Liver (tissue), 7 donors: ENCODE measurements at regions not wholly inside any gene's neighbourhood (a gene's known extent, or its start where the extent isn't known, plus 50 kb on each side); places are given as distances from the start of the nearest gene placed in this dataset.

ENCODE experiments used
- DNase-seq: peaks from one replicate; pipeline ENCODE4 v3.0.0-alpha.2; 2017; ENCODE audit warnings: low spot score
- H3K27ac ChIP-seq, 2 donors: one replicate each; pipeline ENCODE4 v1.7.0; 2013; ENCODE audit warnings: inconsistent platforms in 2 of 2, low read length in 2 of 2, control low read depth in 1 of 2, low read depth in 1 of 2, mild to moderate bottlenecking in 1 of 2
- H3K27me3 ChIP-seq, 4 donors: one replicate each; pipeline versions ENCODE4 v1.6.1 to v1.7.0; 2013; ENCODE audit warnings: low read length in 3 of 4, inconsistent platforms in 1 of 4, mild to moderate bottlenecking in 1 of 4, moderate library complexity in 1 of 4; ENCODE audit not compliant: control insufficient read depth in 4 of 4, insufficient read depth in 4 of 4
- H3K36me3 ChIP-seq, 4 donors: one replicate each; pipeline versions ENCODE4 v1.6.1 to v1.7.0; 2013; ENCODE audit warnings: low read length in 3 of 4, mild to moderate bottlenecking in 3 of 4, low read depth in 1 of 4, moderate library complexity in 1 of 4; ENCODE audit not compliant: control insufficient read depth in 4 of 4, insufficient read depth in 3 of 4
- H3K4me1 ChIP-seq, 4 donors: one replicate each; pipeline versions ENCODE4 v1.6.1 to v1.7.0; 2013; ENCODE audit warnings: low read length in 3 of 4, mild to moderate bottlenecking in 3 of 4, moderate library complexity in 1 of 4; ENCODE audit not compliant: control insufficient read depth in 4 of 4, insufficient read depth in 4 of 4
- H3K4me3 ChIP-seq, 3 donors: one replicate each; pipeline versions ENCODE4 v1.6.1 to v1.7.0; 2013; ENCODE audit warnings: low read length in 3 of 3, control low read depth in 1 of 3, low read depth in 1 of 3, mild to moderate bottlenecking in 1 of 3
- H3K9ac ChIP-seq, 2 donors: one replicate each; pipeline ENCODE4 v1.7.0; 2013; ENCODE audit warnings: low read length in 2 of 2, mild to moderate bottlenecking in 2 of 2, moderate library complexity in 2 of 2, control low read depth in 1 of 2, low read depth in 1 of 2
- H3K9me3 ChIP-seq, 4 donors: one replicate each; pipeline versions ENCODE4 v1.6.1 to v1.7.0; 2013; ENCODE audit warnings: low read length in 3 of 4; ENCODE audit not compliant: control insufficient read depth in 4 of 4
- ATF3 ChIP-seq: IDR thresholded peaks from 2 replicates; pipeline ENCODE4 v1.6.1; 2016; ENCODE audit warnings: antibody characterized with exemption
- CTCF ChIP-seq: fragments of 150-350 bp; IDR thresholded peaks from 2 replicates; pipeline ENCODE4 v1.5.1; 2017; ENCODE audit warnings: improper control_type of control experiment, low read depth, low read length; ENCODE audit not compliant: missing input control
- EGR1 ChIP-seq, 2 donors: IDR thresholded peaks; 2 replicates each; pipeline ENCODE4 v1.6.1; 2016 to 2018; ENCODE audit warnings: antibody characterized with exemption in 2 of 2, low read depth in 2 of 2
- FOXA1 ChIP-seq: IDR thresholded peaks from 2 replicates; pipeline ENCODE4 v1.6.1; 2016; ENCODE audit warnings: antibody characterized with exemption
- FOXA2 ChIP-seq: IDR thresholded peaks from 2 replicates; pipeline ENCODE4 v1.6.1; 2016; ENCODE audit warnings: antibody characterized with exemption
- GABPA ChIP-seq, 2 donors: IDR thresholded peaks in 1 of 2; conservative IDR thresholded peaks in 1 of 2; 2 replicates each; pipeline ENCODE4 v1.6.1; 2016; ENCODE audit warnings: antibody characterized with exemption in 2 of 2, mild to moderate bottlenecking in 1 of 2, moderate library complexity in 1 of 2
- HNF4A ChIP-seq, 2 donors: conservative IDR thresholded peaks; 2 replicates each; pipeline ENCODE4 v1.6.1; 2016; ENCODE audit warnings: antibody characterized with exemption in 2 of 2, mild to moderate bottlenecking in 2 of 2
- HNF4G ChIP-seq: IDR thresholded peaks from 2 replicates; pipeline ENCODE4 v1.6.1; 2016; ENCODE audit warnings: antibody characterized with exemption
- JUND ChIP-seq, 2 donors: IDR thresholded peaks; 2 replicates each; pipeline ENCODE4 v1.6.1; 2016; ENCODE audit warnings: antibody characterized with exemption in 2 of 2
- MAX ChIP-seq: IDR thresholded peaks from 2 replicates; pipeline ENCODE4 v1.6.1; 2016; ENCODE audit warnings: antibody characterized with exemption
- NR2F2 ChIP-seq: IDR thresholded peaks from 2 replicates; pipeline ENCODE4 v1.6.1; 2016; ENCODE audit warnings: antibody characterized with exemption
- RAD21 ChIP-seq, 2 donors: IDR thresholded peaks; 2 replicates each; pipeline ENCODE4 v1.6.1; 2016; ENCODE audit warnings: antibody characterized with exemption in 2 of 2, mild to moderate bottlenecking in 2 of 2
- REST ChIP-seq: IDR thresholded peaks from 2 replicates; pipeline ENCODE4 v1.6.1; 2016; ENCODE audit warnings: antibody characterized with exemption, mild to moderate bottlenecking
- RXRA ChIP-seq, 2 donors: IDR thresholded peaks; 2 replicates each; pipeline ENCODE4 v1.6.1; 2017 to 2018; ENCODE audit warnings: antibody characterized with exemption in 2 of 2, mild to moderate bottlenecking in 1 of 2
- SP1 ChIP-seq: IDR thresholded peaks from 2 replicates; pipeline ENCODE4 v1.6.1; 2018; ENCODE audit warnings: antibody characterized with exemption, mild to moderate bottlenecking
- TAF1 ChIP-seq: conservative IDR thresholded peaks from 2 replicates; pipeline ENCODE4 v1.6.1; 2016; ENCODE audit warnings: antibody characterized with exemption, mild to moderate bottlenecking
- YY1 ChIP-seq: IDR thresholded peaks from 2 replicates; pipeline ENCODE4 v1.6.1; 2016; ENCODE audit warnings: antibody characterized with exemption, mild to moderate bottlenecking
- ZBTB33 ChIP-seq: IDR thresholded peaks from 2 replicates; pipeline ENCODE4 v1.6.1; 2016; ENCODE audit warnings: antibody characterized with exemption
- donor health status: healthy.
- donor health status: healthy.
- donor health status: healthy.
- donor health status: healthy.

- DNase-seq: no peak
- TF ChIP-seq HNF4G: no peak
- TF ChIP-seq JUND (IDR thresholded peaks at IDR 0.05): no peak
- no peak for TF ChIP-seq EGR1 (IDR thresholded peaks at IDR 0.05; ENCODE audit: low read depth in 2 of 2)
- no peak for TF ChIP-seq ZBTB33
- no peak for TF ChIP-seq RXRA (IDR thresholded peaks at IDR 0.05)
- no peak for TF ChIP-seq NR2F2
- TF ChIP-seq CTCF: no peak
- TF ChIP-seq ATF3: no peak
- no peak for TF ChIP-seq FOXA2
- no peak for TF ChIP-seq MAX
- no peak for TF ChIP-seq FOXA1
- no peak for TF ChIP-seq RAD21 (IDR thresholded peaks at IDR 0.05)
- TF ChIP-seq REST: no peak
- TF ChIP-seq GABPA (IDR thresholded peaks at IDR 0.05 in 1 of 2, conservative IDR thresholded peaks at IDR 0.05 in 1 of 2): no peak
- TF ChIP-seq SP1: no peak
- TF ChIP-seq HNF4A (conservative IDR thresholded peaks at IDR 0.05): no peak
- no peak for TF ChIP-seq TAF1
- TF ChIP-seq YY1: no peak
These were observed 116.5 kb upstream of the ATP1B1 start for GRCh38 chr1:168989985-168990384.

More at GRCh38 chr1:168989985-168990384, 116.5 kb upstream of the ATP1B1 start:
- Histone ChIP-seq H3K27ac (no peak overlapping the region), H3K27me3 (no peaks in the 10 kb centered on the region), H3K9me3 (no peaks in the 10 kb centered on the region), H3K4me3 (no peak overlapping the region), H3K4me1 (no peaks in the 10 kb centered on the region), H3K9ac (no peak overlapping the region), H3K36me3 (no peaks in the 10 kb centered on the region)
